HG03469 (cell line): ENCODE measurements at regions not wholly inside any gene's neighbourhood (a gene's known extent, or its start where the extent isn't known, plus 50 kb on each side); places are given as distances from the start of the nearest gene placed in this dataset.

ENCODE experiments used
- ATAC-seq: cut with Tn5 transposase; IDR thresholded peaks from one replicate; pipeline ENCODE4 v1.9.1; 2021; ENCODE audit warnings: mild to moderate bottlenecking, moderate library complexity, moderate number of reproducible peaks; ENCODE audit not compliant: unreplicated experiment

GRCh38 chr2:107285621-107286299 is 399.8 kb upstream of the ST6GAL2 start:
- ATAC-seq: no peak

- no peak for ATAC-seq
Measured at GRCh38 chr2:107290041-107290440, 404.1 kb upstream of the ST6GAL2 start.

DNA sequence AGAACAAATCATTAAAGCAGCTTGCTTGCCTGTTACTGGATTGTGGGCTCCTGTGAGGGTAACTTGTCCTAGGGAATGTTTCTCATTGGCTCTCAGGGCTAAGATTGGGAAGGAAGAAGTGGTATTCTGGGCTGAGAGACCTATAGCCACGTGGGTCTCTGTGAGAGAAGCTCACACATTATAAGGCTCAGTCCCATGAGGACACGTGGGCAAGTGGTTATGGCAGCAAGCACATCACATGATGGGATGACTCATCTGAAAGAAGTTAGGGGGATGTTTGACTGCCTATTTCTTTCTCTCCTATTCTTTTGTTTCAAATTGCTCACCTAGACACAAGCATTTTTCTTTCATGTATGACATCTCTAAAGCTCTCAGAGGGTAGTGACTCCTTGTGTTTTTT is 418.0 kb upstream of the ST6GAL2 start:
- ATAC-seq: no peak

- ATAC-seq: no peak
Measured at GRCh38 chr2:107305966-107306365, 420.0 kb upstream of the ST6GAL2 start.

DNA sequence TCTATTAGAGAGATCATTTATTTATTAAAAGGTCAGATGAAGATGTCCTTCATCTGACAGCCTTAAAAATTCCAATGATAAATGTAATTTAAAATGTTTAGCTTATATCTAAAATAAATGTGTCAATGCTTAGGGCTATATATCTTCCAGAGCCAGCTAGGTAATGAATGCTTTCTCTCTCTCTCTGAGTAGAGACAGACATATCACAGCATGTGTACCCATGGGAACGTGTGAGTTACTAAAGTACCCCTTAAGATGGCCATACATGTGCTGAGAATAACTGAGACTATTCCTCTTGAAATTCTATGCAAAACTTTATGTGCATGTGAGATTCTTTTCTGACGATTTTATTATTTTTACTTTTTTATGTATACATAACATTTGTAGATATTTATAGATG is 420.9 kb upstream of the ST6GAL2 start:
- ATAC-seq: no peak

DNA sequence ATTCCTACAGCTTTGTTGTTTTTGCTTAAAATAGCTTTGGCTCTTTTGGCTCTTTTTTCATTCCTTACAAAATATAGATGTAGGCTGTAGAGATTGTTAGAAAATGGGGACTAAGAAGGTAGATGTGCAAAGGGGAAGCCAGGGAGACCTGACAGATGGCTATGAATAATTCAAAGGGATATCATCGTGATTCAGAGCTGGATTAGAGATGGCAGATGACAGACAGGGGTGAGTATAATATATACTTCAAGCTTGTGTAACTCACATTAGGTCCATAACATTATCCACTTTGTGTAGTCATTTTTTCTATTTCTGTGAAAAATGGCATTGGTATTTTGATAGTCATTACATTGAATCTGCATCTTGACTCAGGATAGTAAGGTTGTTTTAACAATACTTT is 422.9 kb upstream of the ST6GAL2 start:
- no peak for ATAC-seq

- ATAC-seq: no peak
Measured at GRCh38 chr2:107312240-107312639, 426.3 kb upstream of the ST6GAL2 start.

DNA sequence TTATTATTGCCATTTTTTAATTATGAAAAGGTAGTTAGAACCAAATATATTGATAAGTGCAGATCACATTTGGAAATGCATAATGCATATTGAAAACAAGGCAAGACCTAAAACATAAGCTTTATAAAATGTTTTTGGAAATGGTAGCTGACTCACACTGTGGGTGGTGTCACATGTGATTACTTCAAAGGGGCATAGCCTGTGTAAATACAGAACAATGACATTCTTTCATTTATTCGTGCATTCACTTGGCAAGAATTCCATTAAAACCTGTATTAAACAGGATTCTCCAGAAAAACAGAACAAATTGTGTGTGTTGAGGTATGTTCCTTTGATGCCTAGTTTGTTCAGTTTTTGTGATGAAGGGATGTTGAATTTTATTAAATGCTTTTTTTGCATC is 427.3 kb upstream of the ST6GAL2 start:
- ATAC-seq: no peak

DNA sequence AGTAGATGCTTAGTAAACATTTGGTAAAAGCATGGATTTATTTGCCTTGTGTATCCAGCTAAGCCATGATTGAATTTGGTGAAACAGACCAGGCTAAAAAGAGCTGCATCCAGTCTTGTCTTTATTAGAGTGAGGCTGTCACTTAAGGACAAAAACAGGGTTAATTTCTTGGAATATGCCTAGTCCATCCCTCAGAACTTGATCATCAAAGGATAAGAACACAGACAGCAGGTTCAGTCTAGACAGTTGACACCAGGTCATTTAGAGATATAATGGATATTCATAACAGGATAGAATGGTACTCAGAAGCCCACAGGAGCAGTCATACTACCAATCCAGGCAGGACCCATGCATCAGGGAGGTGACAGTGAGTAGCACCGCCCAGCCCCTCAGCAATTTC is 434.9 kb upstream of the ST6GAL2 start:
- ATAC-seq: no peak

DNA sequence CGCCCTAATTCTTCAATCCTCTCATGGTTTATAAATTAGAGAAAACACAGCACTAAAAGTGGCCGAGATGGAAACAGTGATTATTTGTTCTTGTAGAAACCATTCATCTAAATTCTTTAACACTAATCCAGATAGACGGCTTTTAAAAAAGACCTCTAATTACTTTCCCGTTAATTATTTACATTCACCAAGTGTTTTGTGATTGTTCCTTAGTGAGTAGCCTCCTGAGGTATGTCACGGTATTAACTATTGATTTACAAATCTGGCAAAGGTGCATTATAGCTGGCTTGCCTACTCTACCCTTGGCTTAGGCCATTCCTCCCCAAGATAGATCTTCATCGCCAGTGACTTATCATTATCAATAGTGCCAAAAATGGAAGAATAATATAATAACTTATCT is 436.4 kb upstream of the ST6GAL2 start:
- ATAC-seq: no peak

- ATAC-seq: no peak
Measured at GRCh38 chr2:107323946-107324565, 438.1 kb upstream of the ST6GAL2 start.

GRCh38 chr2:107325981-107326786 is 440.2 kb upstream of the ST6GAL2 start:
- no peak for ATAC-seq

- no peak for ATAC-seq
Measured at GRCh38 chr2:107334306-107334705, 448.3 kb upstream of the ST6GAL2 start.

DNA sequence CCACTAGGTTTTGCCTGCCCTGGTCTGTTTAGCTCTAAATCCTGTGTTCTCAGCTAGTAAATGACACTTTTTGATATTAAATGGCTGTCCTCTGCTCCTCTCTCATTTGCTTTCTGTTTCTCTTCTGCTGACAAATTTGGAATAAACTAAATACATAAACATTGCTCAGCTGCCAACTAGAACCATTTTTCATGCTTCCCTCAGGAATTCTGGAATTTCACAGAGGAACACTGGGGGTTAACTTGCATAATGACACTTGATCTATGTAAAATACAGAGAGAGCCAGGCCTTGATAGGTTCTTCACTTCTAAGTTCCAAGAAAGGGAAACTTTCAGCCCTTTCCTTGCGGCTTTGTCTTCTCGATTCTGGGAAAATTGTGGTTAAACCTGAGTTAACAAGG is 450.6 kb upstream of the ST6GAL2 start:
- ATAC-seq: no peak

GRCh38 chr2:107337209-107337898 is 451.4 kb upstream of the ST6GAL2 start:
- ATAC-seq: no peak

- ATAC-seq: no peak
Measured at GRCh38 chr2:107338059-107338458, 452.1 kb upstream of the ST6GAL2 start.

DNA sequence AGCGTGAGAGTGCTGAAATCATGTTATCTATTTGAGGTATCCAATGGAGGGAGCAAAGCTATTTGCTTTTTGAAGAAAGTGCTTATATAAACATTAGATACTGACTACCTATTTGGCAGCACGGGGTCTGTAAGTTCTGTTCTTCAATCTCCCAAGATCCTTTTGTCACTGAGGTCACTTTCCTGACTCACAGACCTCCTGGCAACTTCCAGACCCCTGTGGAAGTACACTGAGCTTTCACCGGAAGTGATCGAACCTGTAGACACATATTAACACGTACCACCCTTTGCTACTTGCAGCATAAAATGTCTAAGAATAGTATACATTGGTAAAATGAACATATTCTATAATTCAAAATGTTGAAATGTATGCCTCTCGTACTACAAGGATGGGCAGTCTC is 452.6 kb upstream of the ST6GAL2 start:
- no peak for ATAC-seq

- ATAC-seq: no peak
Measured at GRCh38 chr2:107340955-107341354, 455.0 kb upstream of the ST6GAL2 start.

- ATAC-seq: no peak
Measured at GRCh38 chr2:107349329-107349728, 463.4 kb upstream of the ST6GAL2 start.

- ATAC-seq: no peak
Measured at GRCh38 chr2:107354175-107354574, 468.2 kb upstream of the ST6GAL2 start.

GRCh38 chr2:107358362-107358761 is 468.3 kb upstream of the RGPD4 start:
- ATAC-seq: no peak
